Progenitor cell of endocrine pancreas (in vitro differentiated cells): ENCODE measurements at regions not wholly inside any gene's neighbourhood (a gene's known extent, or its start where the extent isn't known, plus 50 kb on each side); places are given as distances from the start of the nearest gene placed in this dataset.

ENCODE experiments used
- DNase-seq: peaks from one replicate; pipeline ENCODE4 v3.0.0; 2021; ENCODE audit warnings: low spot score; ENCODE audit not compliant: unreplicated experiment
- H3K27ac Mint-ChIP-seq: 2 replicates; pipeline ENCODE4 v1.8.0; 2021; ENCODE audit warnings: mild to moderate bottlenecking, moderate library complexity, mixed read lengths
- H3K27me3 Mint-ChIP-seq: 2 replicates; pipeline ENCODE4 v1.8.0; 2021; ENCODE audit warnings: mixed read lengths
- H3K36me3 Mint-ChIP-seq: 2 replicates; pipeline ENCODE4 v1.8.0; 2022; ENCODE audit warnings: mixed read lengths; ENCODE audit not compliant: insufficient read depth
- H3K4me1 Mint-ChIP-seq: 2 replicates; pipeline ENCODE4 v1.8.0; 2021; ENCODE audit warnings: low read depth, mixed read lengths
- H3K4me3 Mint-ChIP-seq: 2 replicates; pipeline ENCODE4 v1.8.0; 2021; ENCODE audit warnings: low read depth, mild to moderate bottlenecking, moderate library complexity, mixed read lengths
- H3K9me3 Mint-ChIP-seq: 2 replicates; pipeline ENCODE4 v1.8.0; 2021; ENCODE audit warnings: low read depth, mixed read lengths
- CTCF ChIP-seq: fragments of 200-600 bp; sonication (generic); IDR thresholded peaks from one replicate; pipeline ENCODE4 v1.5.0; 2021; ENCODE audit warnings: antibody characterized with exemption, mild to moderate bottlenecking; ENCODE audit not compliant: unreplicated experiment

- Mint-ChIP-seq H3K36me3 (no peaks in the 10 kb centered on the region), H3K27me3 (no peaks in the 10 kb centered on the region), H3K27ac (no peak overlapping the region), H3K9me3 (peaks cover 26% of the 10 kb centered on the region), H3K4me3 (no peak overlapping the region), H3K4me1 (no peaks in the 10 kb centered on the region)
- TF ChIP-seq CTCF: no peak
- DNase-seq: no peak
Observed at GRCh38 chrX:30950391-30950790, 61.3 kb upstream of the TAB3 start.

- Mint-ChIP-seq H3K4me3 (no peak overlapping the region), H3K4me1 (no peaks in the 10 kb centered on the region), H3K27ac (no peak overlapping the region), H3K27me3 (no peaks in the 10 kb centered on the region), H3K9me3 (peaks cover 26% of the 10 kb centered on the region), H3K36me3 (no peaks in the 10 kb centered on the region)
- DNase-seq: no peak
- no peak for TF ChIP-seq CTCF
Observed at GRCh38 chrX:30949554-30949953, 60.5 kb upstream of the TAB3 start.

- peaks cover 26% of the 10 kb centered on the region for H3K9me3 Mint-ChIP-seq
- no peak for TF ChIP-seq CTCF
Observed at GRCh38 chrX:30948626-30949025, 59.6 kb upstream of the TAB3 start.

GRCh38 chrX:30948051-30948450 is 59.0 kb upstream of the TAB3 start:
- H3K27ac Mint-ChIP-seq: no peak overlapping the region

More at GRCh38 chrX:30948626-30949025, 59.6 kb upstream of the TAB3 start:
- no peak overlapping the region for H3K27ac Mint-ChIP-seq
- no peak for DNase-seq
- H3K4me3 Mint-ChIP-seq: no peak overlapping the region
- H3K4me1 Mint-ChIP-seq: no peaks in the 10 kb centered on the region
- H3K27me3 Mint-ChIP-seq: no peaks in the 10 kb centered on the region
- no peaks in the 10 kb centered on the region for H3K36me3 Mint-ChIP-seq

GRCh38 chrX:30943984-30944383 is 54.9 kb upstream of the TAB3 start:
- no peak overlapping the region for H3K4me3 Mint-ChIP-seq
- peaks cover 4% of the 10 kb centered on the region for H3K4me1 Mint-ChIP-seq
- TF ChIP-seq CTCF: no peak
- H3K36me3 Mint-ChIP-seq: no peaks in the 10 kb centered on the region
- H3K9me3 Mint-ChIP-seq: peaks cover 26% of the 10 kb centered on the region
- DNase-seq: no peak
- no peaks in the 10 kb centered on the region for H3K27me3 Mint-ChIP-seq
- H3K27ac Mint-ChIP-seq: no peak overlapping the region

More at GRCh38 chrX:30948051-30948450, 59.0 kb upstream of the TAB3 start:
- Mint-ChIP-seq H3K36me3 (no peaks in the 10 kb centered on the region), H3K9me3 (peaks cover 26% of the 10 kb centered on the region), H3K4me3 (no peak overlapping the region), H3K27me3 (no peaks in the 10 kb centered on the region), H3K4me1 (no peaks in the 10 kb centered on the region)
- no peak for DNase-seq
- TF ChIP-seq CTCF: no peak

- no peak for TF ChIP-seq CTCF
- no peaks in the 10 kb centered on the region for H3K27me3 Mint-ChIP-seq
- peaks cover 26% of the 10 kb centered on the region for H3K9me3 Mint-ChIP-seq
- H3K27ac Mint-ChIP-seq: no peak overlapping the region
- H3K4me3 Mint-ChIP-seq: no peak overlapping the region
- no peak for DNase-seq
- peaks cover 4% of the 10 kb centered on the region for H3K4me1 Mint-ChIP-seq
- no peaks in the 10 kb centered on the region for H3K36me3 Mint-ChIP-seq
Observed at GRCh38 chrX:30941898-30942297, 52.8 kb upstream of the TAB3 start.
